PC-9 (cell line): ENCODE measurements at regions not wholly inside any gene's neighbourhood (a gene's known extent, or its start where the extent isn't known, plus 50 kb on each side); places are given as distances from the start of the nearest gene placed in this dataset.

Source experiments
- BruUV-seq: library from RNA; stranded (reverse); fragments of 400-500 nt; replicated peaks from 2 replicates; lab custom pipeline; 2021; lab: Mats Ljungman, UMichigan
- CTCF ChIA-PET: fragments of 300-600 bp; sonication (Branson Sonifier 250); formaldehyde crosslinking; loops from one replicate; lab custom pipeline; 2022; ENCODE audit warnings: antibody characterized with exemption; lab: Charles Lee
- POLR2A ChIA-PET: fragments of 300-600 bp; sonication (Branson Sonifier 250); formaldehyde crosslinking; loops from one replicate; lab custom pipeline; 2022; ENCODE audit warnings: antibody characterized with exemption; ENCODE audit not compliant: unreplicated experiment; lab: Charles Lee
- DNase-seq, 2 experiments: peaks; one replicate each; pipeline versions ENCODE4 v3.0.0 to v3.0.0-alpha.2; 2015 to 2022; ENCODE audit warnings: mixed read lengths in 1 of 2
- H2AFZ ChIP-seq: fragments of 200-600 bp; sonication (generic); 2 replicates; pipeline ENCODE4 v1.8.1; 2017; ENCODE audit warnings: antibody characterized with exemption
- H3F3A ChIP-seq: fragments of 200-600 bp; sonication (generic); 2 replicates; pipeline ENCODE4 v1.8.1; 2017; ENCODE audit warnings: antibody characterized with exemption, mild to moderate bottlenecking, low read depth; ENCODE audit not compliant: insufficient read depth
- H3K27ac ChIP-seq: fragments of 200-600 bp; sonication (generic); 2 replicates; pipeline ENCODE4 v1.6.1; 2016; ENCODE audit warnings: mixed run types
- H3K27me3 ChIP-seq: fragments of 200-600 bp; sonication (generic); 2 replicates; pipeline ENCODE4 v1.6.1; 2016; ENCODE audit warnings: low read depth, mixed run types; ENCODE audit not compliant: insufficient read depth
- H3K36me3 ChIP-seq: fragments of 200-600 bp; sonication (generic); 2 replicates; pipeline ENCODE4 v1.6.1; 2016; ENCODE audit warnings: low read depth, mixed run types
- H3K4me1 ChIP-seq: fragments of 200-600 bp; sonication (generic); replicated peaks from 2 replicates; pipeline ENCODE4 v1.6.1; 2016; ENCODE audit warnings: mixed run types; ENCODE audit not compliant: insufficient read depth
- H3K4me2 ChIP-seq: fragments of 200-600 bp; sonication (generic); 2 replicates; pipeline ENCODE4 v1.6.1; 2017; ENCODE audit warnings: mixed run types
- H3K4me3 ChIP-seq: fragments of 200-600 bp; sonication (generic); 2 replicates; pipeline ENCODE4 v1.6.1; 2016; ENCODE audit warnings: mixed run types
- H3K79me2 ChIP-seq: fragments of 200-600 bp; sonication (generic); 2 replicates; pipeline ENCODE4 v1.6.1; 2017; ENCODE audit warnings: low read depth, mixed run types
- H3K9me2 ChIP-seq: fragments of 200-600 bp; sonication (generic); 2 replicates; pipeline ENCODE4 v1.8.1; 2017; ENCODE audit warnings: mild to moderate bottlenecking; ENCODE audit not compliant: insufficient read depth
- H3K9me3 ChIP-seq: fragments of 200-600 bp; sonication (generic); 2 replicates; pipeline ENCODE4 v1.8.1; 2016; ENCODE audit warnings: low read depth; ENCODE audit not compliant: insufficient read depth
- H4K20me1 ChIP-seq: fragments of 200-600 bp; sonication (generic); 2 replicates; pipeline ENCODE4 v1.8.1; 2017; ENCODE audit not compliant: insufficient read depth
- EZH2 ChIP-seq: fragments of 200-600 bp; sonication (generic); IDR thresholded peaks from 2 replicates; pipeline ENCODE4 v1.8.0; 2017; ENCODE audit warnings: antibody characterized with exemption, low read depth
- intact Hi-C: fragments of 100-400 bp; cut with micrococcal nuclease; formaldehyde crosslinking; loops from one replicate; pipeline ENCODE4 v1.10.0; 2022; ENCODE audit not compliant: unreplicated experiment
- TF ChIP-seq, protein P1 (sequence below): fragments of 200-600 bp; sonication (generic); conservative IDR thresholded peaks from 2 replicates; pipeline ENCODE4 v1.6.1; 2017; ENCODE audit warnings: mixed run types, antibody characterized with exemption, mild to moderate bottlenecking, moderate library complexity

DNA sequence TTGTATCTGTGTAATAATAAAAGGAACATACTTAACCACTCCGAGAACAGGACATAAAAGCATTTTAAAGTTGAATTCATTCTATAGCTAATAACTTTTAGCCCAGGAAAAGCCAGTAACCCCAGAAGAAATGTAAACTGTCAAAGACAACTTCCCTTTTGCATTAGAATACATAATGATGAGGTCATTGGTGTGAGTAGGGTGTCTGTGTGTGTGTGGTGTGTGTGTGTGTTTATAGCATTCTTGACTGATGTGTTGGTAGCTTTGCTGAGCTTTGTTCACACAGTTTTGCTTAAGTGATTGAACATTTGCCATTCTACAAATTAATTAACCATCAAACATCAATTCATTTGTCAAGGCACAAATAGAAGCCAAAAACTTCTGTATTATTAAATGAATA is 559.6 kb downstream of the ARAP2 start:
- intact Hi-C loops = no loop called here
- POLR2A ChIA-PET = no interaction called here
- no peaks in the 10 kb centered on the region; the same call in 1 of the 2 replicates for H3K9me2 ChIP-seq
- no peak for TF ChIP-seq EZH2
- TF ChIP-seq, protein P1, sequence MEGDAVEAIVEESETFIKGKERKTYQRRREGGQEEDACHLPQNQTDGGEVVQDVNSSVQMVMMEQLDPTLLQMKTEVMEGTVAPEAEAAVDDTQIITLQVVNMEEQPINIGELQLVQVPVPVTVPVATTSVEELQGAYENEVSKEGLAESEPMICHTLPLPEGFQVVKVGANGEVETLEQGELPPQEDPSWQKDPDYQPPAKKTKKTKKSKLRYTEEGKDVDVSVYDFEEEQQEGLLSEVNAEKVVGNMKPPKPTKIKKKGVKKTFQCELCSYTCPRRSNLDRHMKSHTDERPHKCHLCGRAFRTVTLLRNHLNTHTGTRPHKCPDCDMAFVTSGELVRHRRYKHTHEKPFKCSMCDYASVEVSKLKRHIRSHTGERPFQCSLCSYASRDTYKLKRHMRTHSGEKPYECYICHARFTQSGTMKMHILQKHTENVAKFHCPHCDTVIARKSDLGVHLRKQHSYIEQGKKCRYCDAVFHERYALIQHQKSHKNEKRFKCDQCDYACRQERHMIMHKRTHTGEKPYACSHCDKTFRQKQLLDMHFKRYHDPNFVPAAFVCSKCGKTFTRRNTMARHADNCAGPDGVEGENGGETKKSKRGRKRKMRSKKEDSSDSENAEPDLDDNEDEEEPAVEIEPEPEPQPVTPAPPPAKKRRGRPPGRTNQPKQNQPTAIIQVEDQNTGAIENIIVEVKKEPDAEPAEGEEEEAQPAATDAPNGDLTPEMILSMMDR = no peak
- DNase-seq = no peak
- no TSS peak for BruUV-seq
- H3K27ac ChIP-seq = no peak overlapping the region
- no peaks in the 10 kb centered on the region for H4K20me1 ChIP-seq
- H3K36me3 ChIP-seq = no peaks in the 10 kb centered on the region
- H3F3A ChIP-seq = no peaks in the 10 kb centered on the region
- no peak overlapping the region for H3K4me3 ChIP-seq
- no peaks in the 10 kb centered on the region for H3K79me2 ChIP-seq
- H3K4me2 ChIP-seq = no peak overlapping the region
- CTCF ChIA-PET = no interaction called here
- H3K27me3 ChIP-seq = no peaks in the 10 kb centered on the region
- H3K9me3 ChIP-seq = no peaks in the 10 kb centered on the region
- no peak overlapping the region for H2AFZ ChIP-seq
- H3K4me1 ChIP-seq = no peaks in the 10 kb centered on the region

DNA sequence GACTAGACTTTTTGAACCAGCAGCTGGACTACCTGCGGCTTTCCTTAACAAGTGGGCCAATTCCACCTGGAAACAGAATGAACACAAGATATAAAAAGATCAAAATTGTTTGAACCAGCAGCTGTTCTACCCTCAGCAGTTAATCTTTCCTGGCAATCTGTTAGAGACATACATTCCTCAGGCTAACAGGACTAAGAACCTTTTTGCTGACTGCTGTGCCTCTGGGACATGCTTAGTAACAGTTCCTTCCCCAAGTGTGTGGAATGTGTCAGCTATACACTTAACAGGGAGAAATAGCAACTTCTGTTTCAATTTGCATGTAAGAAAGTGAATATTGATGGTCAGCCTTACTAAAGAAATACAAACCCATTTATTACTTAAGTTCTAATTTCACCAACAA is 554.4 kb downstream of the ARAP2 start:
- no peaks in the 10 kb centered on the region; the same call in 1 of the 2 replicates for H3K9me2 ChIP-seq
- no peaks in the 10 kb centered on the region for H3K27me3 ChIP-seq
- intact Hi-C loops = no loop called here
- H3K4me3 ChIP-seq = no peak overlapping the region
- ChIA-PET CTCF (no interaction called here), POLR2A (interaction anchor here (0.6 kb wide), 1 partner anchor 1767 kb away, joined by 3 read pairs; no protein-coding TSS in a partner anchor)
- H2AFZ ChIP-seq = no peak overlapping the region
- no peak for DNase-seq
- H3K4me1 ChIP-seq = no peaks in the 10 kb centered on the region
- H3K4me2 ChIP-seq = no peak overlapping the region
- H3K27ac ChIP-seq = no peak overlapping the region
- no peaks in the 10 kb centered on the region for H4K20me1 ChIP-seq
- H3F3A ChIP-seq = no peaks in the 10 kb centered on the region
- TF ChIP-seq, protein P1 = no peak
- TF ChIP-seq EZH2 = no peak
- H3K9me3 ChIP-seq = no peaks in the 10 kb centered on the region
- H3K36me3 ChIP-seq = no peaks in the 10 kb centered on the region
- BruUV-seq = no TSS peak
- no peaks in the 10 kb centered on the region for H3K79me2 ChIP-seq

DNA sequence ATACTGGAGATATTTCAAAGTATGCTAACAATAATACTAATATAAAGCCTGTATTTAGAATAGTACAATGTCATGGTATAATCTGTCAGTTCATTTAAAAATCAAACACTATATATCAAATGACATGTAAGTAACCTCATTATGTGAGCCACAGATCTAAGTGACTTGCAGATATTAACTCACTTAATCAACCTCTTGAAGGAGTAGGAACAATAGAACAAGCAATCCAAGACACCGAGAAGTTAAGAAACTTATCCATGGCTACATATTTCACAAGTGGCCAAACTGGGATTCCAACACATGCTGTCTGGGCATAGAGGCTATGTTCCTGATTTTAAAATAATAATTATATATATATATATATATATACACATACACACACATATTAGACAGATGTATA is 554.0 kb downstream of the ARAP2 start:
- Histone ChIP-seq H2AFZ (no peak overlapping the region), H3K27me3 (no peaks in the 10 kb centered on the region), H3K79me2 (no peaks in the 10 kb centered on the region), H3K36me3 (no peaks in the 10 kb centered on the region), H3K4me3 (no peak overlapping the region), H3K4me2 (no peak overlapping the region), H4K20me1 (no peaks in the 10 kb centered on the region), H3K4me1 (no peaks in the 10 kb centered on the region), H3F3A (no peaks in the 10 kb centered on the region), H3K9me3 (no peaks in the 10 kb centered on the region), H3K27ac (no peak overlapping the region), H3K9me2 (no peaks in the 10 kb centered on the region; the same call in 1 of the 2 replicates)
- BruUV-seq = no TSS peak
- TF ChIP-seq EZH2 = no peak
- TF ChIP-seq, protein P1 = no peak
- DNase-seq = no peak
- CTCF ChIA-PET = no interaction called here
- POLR2A ChIA-PET = interaction anchor here (0.6 kb wide), 1 partner anchor 1767 kb away, joined by 3 read pairs; no protein-coding TSS in a partner anchor
- intact Hi-C loops = no loop called here
